Ramos (cell line): ENCODE measurements at regions not wholly inside any gene's neighbourhood (a gene's known extent, or its start where the extent isn't known, plus 50 kb on each side); places are given as distances from the start of the nearest gene placed in this dataset.
"Not testable (repeated sequence)": the region's sequence is repeated elsewhere in the genome, so short reads cannot be mapped to it uniquely, and the experiment has no call there.

ENCODE experiments used
- in situ Hi-C: fragments of 300-500 bp; cut with MboI; formaldehyde crosslinking; loops from one replicate; pipeline ENCODE4 v1.14.3; 2022; ENCODE audit warnings: low sequenced_read_pairs; ENCODE audit not compliant: unreplicated experiment

GRCh38 chr16:13672196-13672595 lies 247.8 kb upstream of the ERCC4 start:
- in situ Hi-C loops: no loop called here

GRCh38 chr16:13680021-13680889 lies 239.7 kb upstream of the ERCC4 start:
- in situ Hi-C loops: no loop called here

GRCh38 chr16:13684819-13685563 lies 235.0 kb upstream of the ERCC4 start:
- in situ Hi-C loops: no loop called here

GRCh38 chr16:13696017-13696416 lies 223.9 kb upstream of the ERCC4 start:
- in situ Hi-C loops: no loop called here

- in situ Hi-C loops: no loop called here
These were observed 222.9 kb upstream of the ERCC4 start for GRCh38 chr16:13697013-13697412.

- in situ Hi-C loops: no loop called here
These were observed 222.4 kb upstream of the ERCC4 start for GRCh38 chr16:13697568-13697967.

- in situ Hi-C loops: no loop called here
These were observed 217.3 kb upstream of the ERCC4 start for GRCh38 chr16:13702614-13703013.

GRCh38 chr16:13708347-13709120 lies 211.4 kb upstream of the ERCC4 start:
- in situ Hi-C loops: no loop called here

GRCh38 chr16:13718748-13719147 lies 201.2 kb upstream of the ERCC4 start:
- in situ Hi-C loops: no loop called here

- in situ Hi-C loops: no loop called here
These were observed 192.0 kb upstream of the ERCC4 start for GRCh38 chr16:13727943-13728342.

- in situ Hi-C loops: no loop called here
These were observed 186.4 kb upstream of the ERCC4 start for GRCh38 chr16:13733561-13733960.

- in situ Hi-C loops: not testable (repeated sequence)
These were observed 180.2 kb upstream of the ERCC4 start for GRCh38 chr16:13739621-13740373.

GRCh38 chr16:13742928-13743327 lies 177.0 kb upstream of the ERCC4 start:
- in situ Hi-C loops: no loop called here

GRCh38 chr16:13743571-13743970 lies 176.4 kb upstream of the ERCC4 start:
- in situ Hi-C loops: no loop called here

- in situ Hi-C loops: no loop called here
These were observed 163.4 kb upstream of the ERCC4 start for GRCh38 chr16:13756411-13757140.

GRCh38 chr16:13766334-13766733 lies 153.6 kb upstream of the ERCC4 start:
- in situ Hi-C loops: no loop called here

GRCh38 chr16:13767215-13767614 lies 152.7 kb upstream of the ERCC4 start:
- in situ Hi-C loops: no loop called here

- in situ Hi-C loops: no loop called here
These were observed 151.5 kb upstream of the ERCC4 start for GRCh38 chr16:13768471-13768870.

- in situ Hi-C loops: no loop called here
These were observed 149.5 kb upstream of the ERCC4 start for GRCh38 chr16:13770436-13770835.
